GM23338 (cell line): ENCODE measurements at regions not wholly inside any gene's neighbourhood (a gene's known extent, or its start where the extent isn't known, plus 50 kb on each side); places are given as distances from the start of the nearest gene placed in this dataset.

Source experiments
- ATAC-seq: fragments of 200-7000 bp; cut with Tn5 transposase; 3 replicates; pipeline ENCODE4 v1.9.1; 2020
- DNase-seq: peaks from one replicate; pipeline ENCODE4 v3.0.0-alpha.2; 2015; ENCODE audit warnings: low spot score
- H2AFZ ChIP-seq: fragments of 200-600 bp; sonication (generic); 2 replicates; pipeline ENCODE4 v1.8.0; 2016; ENCODE audit warnings: antibody characterized with exemption, mild to moderate bottlenecking, moderate library complexity
- H3F3A ChIP-seq: fragments of 200-600 bp; sonication (generic); replicated peaks from 2 replicates; pipeline ENCODE4 v1.8.0; 2017; ENCODE audit warnings: antibody characterized with exemption, mixed run types, low read depth
- H3K27ac ChIP-seq: fragments of 200-600 bp; sonication (generic); 2 replicates; pipeline ENCODE4 v1.6.1; 2016; ENCODE audit warnings: low read depth
- H3K27me3 ChIP-seq: fragments of 200-600 bp; sonication (generic); 2 replicates; pipeline ENCODE4 v1.8.0; 2016; ENCODE audit warnings: mild to moderate bottlenecking, mixed run types, moderate library complexity; ENCODE audit not compliant: insufficient read depth
- H3K36me3 ChIP-seq: fragments of 200-600 bp; sonication (generic); 2 replicates; pipeline ENCODE4 v1.8.0; 2016; ENCODE audit warnings: mild to moderate bottlenecking; ENCODE audit not compliant: insufficient read depth
- H3K4me1 ChIP-seq: fragments of 200-600 bp; sonication (generic); 2 replicates; pipeline ENCODE4 v1.8.0; 2016; ENCODE audit warnings: mild to moderate bottlenecking, moderate library complexity; ENCODE audit not compliant: insufficient read depth
- H3K4me2 ChIP-seq: fragments of 200-600 bp; sonication (generic); 2 replicates; pipeline ENCODE4 v1.7.1; 2017; ENCODE audit warnings: mixed run types
- H3K4me3 ChIP-seq: fragments of 200-600 bp; sonication (generic); 2 replicates; pipeline ENCODE4 v1.6.1; 2016; ENCODE audit warnings: mixed run types
- H3K79me2 ChIP-seq: fragments of 200-600 bp; sonication (generic); replicated peaks from 2 replicates; pipeline ENCODE4 v1.8.0; 2017; ENCODE audit warnings: mild to moderate bottlenecking; ENCODE audit not compliant: insufficient read depth
- H3K9me2 ChIP-seq: fragments of 200-600 bp; sonication (generic); 2 replicates; pipeline ENCODE4 v1.8.0; 2017; ENCODE audit not compliant: insufficient read depth
- H4K20me1 ChIP-seq: fragments of 200-600 bp; sonication (generic); replicated peaks from 2 replicates; pipeline ENCODE4 v1.8.0; 2017; ENCODE audit warnings: mild to moderate bottlenecking; ENCODE audit not compliant: insufficient read depth
- H3K27ac Mint-ChIP-seq: 2 replicates; pipeline ENCODE4 v1.8.0; 2020; ENCODE audit warnings: inconsistent platforms, mild to moderate bottlenecking, moderate library complexity, mixed read lengths
- H3K27me3 Mint-ChIP-seq: 3 replicates; pipeline ENCODE4 v1.8.0; 2022; ENCODE audit warnings: low read depth, mild to moderate bottlenecking, moderate library complexity, mixed read lengths, inconsistent platforms; ENCODE audit not compliant: insufficient read depth, poor library complexity
- H3K36me3 Mint-ChIP-seq: 3 replicates; pipeline ENCODE4 v1.8.0; 2021; ENCODE audit warnings: low read depth, mild to moderate bottlenecking, inconsistent platforms, moderate library complexity, mixed read lengths
- H3K4me1 Mint-ChIP-seq: 3 replicates; pipeline ENCODE4 v1.8.0; 2020; ENCODE audit warnings: mild to moderate bottlenecking, inconsistent platforms, mixed read lengths
- H3K4me3 Mint-ChIP-seq: 3 replicates; pipeline ENCODE4 v1.8.0; 2021; ENCODE audit warnings: moderate library complexity, mild to moderate bottlenecking, inconsistent platforms, mixed read lengths
- H3K9me3 Mint-ChIP-seq: 3 replicates; pipeline ENCODE4 v1.8.0; 2020; ENCODE audit warnings: moderate library complexity, mild to moderate bottlenecking, inconsistent platforms, mixed read lengths
- CREB1 ChIP-seq: fragments of 250-450 bp; sonication (Bioruptor Pico); IDR thresholded peaks from 2 replicates; pipeline ENCODE4 v1.5.0; 2020; ENCODE audit warnings: low read depth, mild to moderate bottlenecking, moderate library complexity
- JUNB ChIP-seq: IDR thresholded peaks from one replicate; pipeline ENCODE4 v1.6.1; 2016; ENCODE audit warnings: antibody characterized with exemption; ENCODE audit not compliant: unreplicated experiment
- NANOG ChIP-seq: IDR thresholded peaks from 2 replicates; pipeline ENCODE4 v1.6.1; 2016; ENCODE audit warnings: antibody characterized with exemption, borderline replicate concordance
- POLR2AphosphoS5 ChIP-seq: IDR thresholded peaks from 2 replicates; pipeline ENCODE4 v1.6.1; 2016; ENCODE audit warnings: antibody characterized with exemption, low read depth
- REST ChIP-seq: IDR thresholded peaks from one replicate; pipeline ENCODE4 v1.6.1; 2018; ENCODE audit warnings: antibody characterized with exemption; ENCODE audit not compliant: unreplicated experiment
- STAT1 ChIP-seq: IDR thresholded peaks from one replicate; pipeline ENCODE4 v1.6.1; 2016; ENCODE audit warnings: antibody characterized with exemption; ENCODE audit not compliant: unreplicated experiment
- ZNF114 ChIP-seq: fragments of 250-450 bp; sonication (Bioruptor Pico); IDR thresholded peaks from 2 replicates; pipeline ENCODE4 v1.5.0; 2020; ENCODE audit warnings: mild to moderate bottlenecking, moderate library complexity
- ZNF331 ChIP-seq: fragments of 250-450 bp; sonication (Bioruptor Pico); IDR thresholded peaks from 2 replicates; pipeline ENCODE4 v1.5.0; 2020; ENCODE audit warnings: low read depth, mild to moderate bottlenecking, moderate library complexity
- TF ChIP-seq, protein P1 (sequence below), 2 experiments: fragments of 200-600 bp in 1 of 2; sonication (generic) in 1 of 2; conservative IDR thresholded peaks; 2 replicates each; pipeline versions ENCODE4 v1.5.1 to v1.6.1; 2016 to 2017; ENCODE audit warnings: antibody characterized with exemption in 2 of 2, low read depth in 2 of 2, mild to moderate bottlenecking in 2 of 2, moderate library complexity in 1 of 2
- TF ChIP-seq, protein P2 (sequence below): fragments of 250-450 bp; sonication (Bioruptor Pico); IDR thresholded peaks from 2 replicates; pipeline ENCODE4 v1.5.0; 2020; ENCODE audit warnings: mild to moderate bottlenecking, moderate library complexity

DNA sequence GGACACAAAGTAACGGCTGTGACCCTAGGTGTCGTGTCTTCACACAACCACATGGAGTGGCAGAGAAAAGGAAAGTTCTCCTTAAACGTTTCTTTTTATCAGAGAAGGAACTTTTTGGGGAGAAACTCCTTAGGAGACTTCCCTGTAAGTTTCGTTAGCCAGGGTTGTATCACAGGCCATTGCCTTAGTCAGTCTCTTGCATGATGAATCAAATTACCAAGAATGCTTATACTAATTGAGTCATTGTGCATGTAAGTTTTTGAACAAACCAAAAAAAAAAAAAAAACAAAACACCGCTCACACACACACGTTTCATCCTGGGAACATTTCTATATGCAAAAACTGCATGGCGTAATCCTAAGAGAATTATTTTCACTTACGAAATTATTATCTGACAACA lies 150.4 kb upstream of the SATB1 start:
- Mint-ChIP-seq H3K27ac (no peak overlapping the region), H3K36me3 (no peaks in the 10 kb centered on the region), H3K4me3 (no peak overlapping the region), H3K4me1 (no peaks in the 10 kb centered on the region), H3K27me3 (no peaks in the 10 kb centered on the region), H3K9me3 (no peaks in the 10 kb centered on the region; the same call in 2 of the 3 replicates)
- H3K9me2 ChIP-seq = peaks cover 6% of the 10 kb centered on the region
- ATAC-seq (no peak), DNase-seq (no peak)
- H3K4me1 ChIP-seq = no peaks in the 10 kb centered on the region
- no peak overlapping the region for H3K4me2 ChIP-seq
- H3K79me2 ChIP-seq = no peaks in the 10 kb centered on the region
- H3K4me3 ChIP-seq = no peak overlapping the region
- no peak overlapping the region for H2AFZ ChIP-seq
- no peak overlapping the region for H3K27ac ChIP-seq
- H3K27me3 ChIP-seq = no peaks in the 10 kb centered on the region
- no peaks in the 10 kb centered on the region for H4K20me1 ChIP-seq
- no peaks in the 10 kb centered on the region for H3K36me3 ChIP-seq
- no peaks in the 10 kb centered on the region for H3F3A ChIP-seq
- no peak for TF ChIP-seq REST
- no peak for TF ChIP-seq JUNB
- TF ChIP-seq, protein P1, sequence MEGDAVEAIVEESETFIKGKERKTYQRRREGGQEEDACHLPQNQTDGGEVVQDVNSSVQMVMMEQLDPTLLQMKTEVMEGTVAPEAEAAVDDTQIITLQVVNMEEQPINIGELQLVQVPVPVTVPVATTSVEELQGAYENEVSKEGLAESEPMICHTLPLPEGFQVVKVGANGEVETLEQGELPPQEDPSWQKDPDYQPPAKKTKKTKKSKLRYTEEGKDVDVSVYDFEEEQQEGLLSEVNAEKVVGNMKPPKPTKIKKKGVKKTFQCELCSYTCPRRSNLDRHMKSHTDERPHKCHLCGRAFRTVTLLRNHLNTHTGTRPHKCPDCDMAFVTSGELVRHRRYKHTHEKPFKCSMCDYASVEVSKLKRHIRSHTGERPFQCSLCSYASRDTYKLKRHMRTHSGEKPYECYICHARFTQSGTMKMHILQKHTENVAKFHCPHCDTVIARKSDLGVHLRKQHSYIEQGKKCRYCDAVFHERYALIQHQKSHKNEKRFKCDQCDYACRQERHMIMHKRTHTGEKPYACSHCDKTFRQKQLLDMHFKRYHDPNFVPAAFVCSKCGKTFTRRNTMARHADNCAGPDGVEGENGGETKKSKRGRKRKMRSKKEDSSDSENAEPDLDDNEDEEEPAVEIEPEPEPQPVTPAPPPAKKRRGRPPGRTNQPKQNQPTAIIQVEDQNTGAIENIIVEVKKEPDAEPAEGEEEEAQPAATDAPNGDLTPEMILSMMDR (conservative IDR thresholded peaks at IDR 0.05; ENCODE audit: low read depth in 2 of 2) = no peak
- TF ChIP-seq NANOG = no peak
- TF ChIP-seq ZNF331 = no peak
- no peak for TF ChIP-seq ZNF114 (CRISPR knock-in tag)
- no peak for TF ChIP-seq POLR2AphosphoS5
- TF ChIP-seq CREB1 = no peak
- no peak for TF ChIP-seq STAT1
- TF ChIP-seq, protein P2, sequence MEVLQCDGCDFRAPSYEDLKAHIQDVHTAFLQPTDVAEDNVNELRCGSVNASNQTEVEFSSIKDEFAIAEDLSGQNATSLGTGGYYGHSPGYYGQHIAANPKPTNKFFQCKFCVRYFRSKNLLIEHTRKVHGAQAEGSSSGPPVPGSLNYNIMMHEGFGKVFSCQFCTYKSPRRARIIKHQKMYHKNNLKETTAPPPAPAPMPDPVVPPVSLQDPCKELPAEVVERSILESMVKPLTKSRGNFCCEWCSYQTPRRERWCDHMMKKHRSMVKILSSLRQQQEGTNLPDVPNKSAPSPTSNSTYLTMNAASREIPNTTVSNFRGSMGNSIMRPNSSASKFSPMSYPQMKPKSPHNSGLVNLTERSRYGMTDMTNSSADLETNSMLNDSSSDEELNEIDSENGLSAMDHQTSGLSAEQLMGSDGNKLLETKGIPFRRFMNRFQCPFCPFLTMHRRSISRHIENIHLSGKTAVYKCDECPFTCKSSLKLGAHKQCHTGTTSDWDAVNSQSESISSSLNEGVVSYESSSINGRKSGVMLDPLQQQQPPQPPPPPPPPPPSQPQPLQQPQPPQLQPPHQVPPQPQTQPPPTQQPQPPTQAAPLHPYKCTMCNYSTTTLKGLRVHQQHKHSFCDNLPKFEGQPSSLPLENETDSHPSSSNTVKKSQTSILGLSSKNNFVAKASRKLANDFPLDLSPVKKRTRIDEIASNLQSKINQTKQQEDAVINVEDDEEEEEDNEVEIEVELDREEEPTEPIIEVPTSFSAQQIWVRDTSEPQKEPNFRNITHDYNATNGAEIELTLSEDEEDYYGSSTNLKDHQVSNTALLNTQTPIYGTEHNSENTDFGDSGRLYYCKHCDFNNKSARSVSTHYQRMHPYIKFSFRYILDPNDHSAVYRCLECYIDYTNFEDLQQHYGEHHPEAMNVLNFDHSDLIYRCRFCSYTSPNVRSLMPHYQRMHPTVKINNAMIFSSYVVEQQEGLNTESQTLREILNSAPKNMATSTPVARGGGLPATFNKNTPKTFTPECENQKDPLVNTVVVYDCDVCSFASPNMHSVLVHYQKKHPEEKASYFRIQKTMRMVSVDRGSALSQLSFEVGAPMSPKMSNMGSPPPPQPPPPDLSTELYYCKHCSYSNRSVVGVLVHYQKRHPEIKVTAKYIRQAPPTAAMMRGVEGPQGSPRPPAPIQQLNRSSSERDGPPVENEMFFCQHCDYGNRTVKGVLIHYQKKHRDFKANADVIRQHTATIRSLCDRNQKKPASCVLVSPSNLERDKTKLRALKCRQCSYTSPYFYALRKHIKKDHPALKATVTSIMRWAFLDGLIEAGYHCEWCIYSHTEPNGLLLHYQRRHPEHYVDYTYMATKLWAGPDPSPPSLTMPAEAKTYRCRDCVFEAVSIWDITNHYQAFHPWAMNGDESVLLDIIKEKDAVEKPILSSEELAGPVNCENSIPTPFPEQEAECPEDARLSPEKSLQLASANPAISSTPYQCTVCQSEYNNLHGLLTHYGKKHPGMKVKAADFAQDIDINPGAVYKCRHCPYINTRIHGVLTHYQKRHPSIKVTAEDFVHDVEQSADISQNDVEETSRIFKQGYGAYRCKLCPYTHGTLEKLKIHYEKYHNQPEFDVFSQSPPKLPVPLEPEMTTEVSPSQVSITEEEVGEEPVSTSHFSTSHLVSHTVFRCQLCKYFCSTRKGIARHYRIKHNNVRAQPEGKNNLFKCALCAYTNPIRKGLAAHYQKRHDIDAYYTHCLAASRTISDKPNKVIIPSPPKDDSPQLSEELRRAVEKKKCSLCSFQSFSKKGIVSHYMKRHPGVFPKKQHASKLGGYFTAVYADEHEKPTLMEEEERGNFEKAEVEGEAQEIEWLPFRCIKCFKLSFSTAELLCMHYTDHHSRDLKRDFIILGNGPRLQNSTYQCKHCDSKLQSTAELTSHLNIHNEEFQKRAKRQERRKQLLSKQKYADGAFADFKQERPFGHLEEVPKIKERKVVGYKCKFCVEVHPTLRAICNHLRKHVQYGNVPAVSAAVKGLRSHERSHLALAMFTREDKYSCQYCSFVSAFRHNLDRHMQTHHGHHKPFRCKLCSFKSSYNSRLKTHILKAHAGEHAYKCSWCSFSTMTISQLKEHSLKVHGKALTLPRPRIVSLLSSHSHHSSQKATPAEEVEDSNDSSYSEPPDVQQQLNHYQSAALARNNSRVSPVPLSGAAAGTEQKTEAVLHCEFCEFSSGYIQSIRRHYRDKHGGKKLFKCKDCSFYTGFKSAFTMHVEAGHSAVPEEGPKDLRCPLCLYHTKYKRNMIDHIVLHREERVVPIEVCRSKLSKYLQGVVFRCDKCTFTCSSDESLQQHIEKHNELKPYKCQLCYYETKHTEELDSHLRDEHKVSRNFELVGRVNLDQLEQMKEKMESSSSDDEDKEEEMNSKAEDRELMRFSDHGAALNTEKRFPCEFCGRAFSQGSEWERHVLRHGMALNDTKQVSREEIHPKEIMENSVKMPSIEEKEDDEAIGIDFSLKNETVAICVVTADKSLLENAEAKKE (CRISPR knock-in tag) = no peak
